ENCODE measurements at regions not wholly inside any gene's neighbourhood (a gene's known extent, or its start where the extent isn't known, plus 50 kb on each side); places are given as distances from the start of the nearest gene placed in this dataset.

DNA sequence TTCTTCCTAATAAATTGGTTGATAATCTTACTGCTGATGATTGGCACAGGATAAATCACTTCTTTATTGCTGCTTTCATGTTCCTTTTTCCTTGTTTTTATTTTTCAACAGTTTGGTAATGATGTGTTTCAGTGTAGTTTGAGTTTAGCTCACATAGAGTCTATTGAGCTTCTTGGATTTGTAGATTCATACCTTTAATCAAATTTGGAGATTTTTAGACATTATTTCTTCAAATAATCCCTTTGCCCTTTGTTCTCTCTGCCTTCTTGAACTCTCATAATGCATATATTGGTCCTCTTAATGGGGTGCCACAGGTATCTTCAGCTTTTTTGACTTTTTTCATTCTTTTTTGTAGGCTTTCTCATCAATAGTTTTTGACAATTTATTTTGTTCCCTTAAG is 275.3 kb downstream of the TLE4 start:
- no peak for DNase-seq
- no peak overlapping the region for H3K27ac ChIP-seq
- H3K9me3 ChIP-seq = peaks cover 0 to 15% (median 9%) of the 10 kb centered on the region in 4 donors
- no peak overlapping the region for H3K4me3 ChIP-seq
- no peaks in the 10 kb centered on the region for H3K27me3 ChIP-seq
- TF ChIP-seq POLR2A (IDR thresholded peaks at IDR 0.05) (no peak), POLR2AphosphoS5 (IDR thresholded peaks at IDR 0.05) (no peak), EP300 (IDR thresholded peaks at IDR 0.05) (no peak)
- TF ChIP-seq, protein P1, sequence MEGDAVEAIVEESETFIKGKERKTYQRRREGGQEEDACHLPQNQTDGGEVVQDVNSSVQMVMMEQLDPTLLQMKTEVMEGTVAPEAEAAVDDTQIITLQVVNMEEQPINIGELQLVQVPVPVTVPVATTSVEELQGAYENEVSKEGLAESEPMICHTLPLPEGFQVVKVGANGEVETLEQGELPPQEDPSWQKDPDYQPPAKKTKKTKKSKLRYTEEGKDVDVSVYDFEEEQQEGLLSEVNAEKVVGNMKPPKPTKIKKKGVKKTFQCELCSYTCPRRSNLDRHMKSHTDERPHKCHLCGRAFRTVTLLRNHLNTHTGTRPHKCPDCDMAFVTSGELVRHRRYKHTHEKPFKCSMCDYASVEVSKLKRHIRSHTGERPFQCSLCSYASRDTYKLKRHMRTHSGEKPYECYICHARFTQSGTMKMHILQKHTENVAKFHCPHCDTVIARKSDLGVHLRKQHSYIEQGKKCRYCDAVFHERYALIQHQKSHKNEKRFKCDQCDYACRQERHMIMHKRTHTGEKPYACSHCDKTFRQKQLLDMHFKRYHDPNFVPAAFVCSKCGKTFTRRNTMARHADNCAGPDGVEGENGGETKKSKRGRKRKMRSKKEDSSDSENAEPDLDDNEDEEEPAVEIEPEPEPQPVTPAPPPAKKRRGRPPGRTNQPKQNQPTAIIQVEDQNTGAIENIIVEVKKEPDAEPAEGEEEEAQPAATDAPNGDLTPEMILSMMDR (IDR thresholded peaks at IDR 0.05) = no peak
- H3K4me1 ChIP-seq = no peaks in the 10 kb centered on the region
- no peaks in the 10 kb centered on the region for H3K36me3 ChIP-seq
- intact Hi-C loops (cut with DNase I) = no loop called here

DNA sequence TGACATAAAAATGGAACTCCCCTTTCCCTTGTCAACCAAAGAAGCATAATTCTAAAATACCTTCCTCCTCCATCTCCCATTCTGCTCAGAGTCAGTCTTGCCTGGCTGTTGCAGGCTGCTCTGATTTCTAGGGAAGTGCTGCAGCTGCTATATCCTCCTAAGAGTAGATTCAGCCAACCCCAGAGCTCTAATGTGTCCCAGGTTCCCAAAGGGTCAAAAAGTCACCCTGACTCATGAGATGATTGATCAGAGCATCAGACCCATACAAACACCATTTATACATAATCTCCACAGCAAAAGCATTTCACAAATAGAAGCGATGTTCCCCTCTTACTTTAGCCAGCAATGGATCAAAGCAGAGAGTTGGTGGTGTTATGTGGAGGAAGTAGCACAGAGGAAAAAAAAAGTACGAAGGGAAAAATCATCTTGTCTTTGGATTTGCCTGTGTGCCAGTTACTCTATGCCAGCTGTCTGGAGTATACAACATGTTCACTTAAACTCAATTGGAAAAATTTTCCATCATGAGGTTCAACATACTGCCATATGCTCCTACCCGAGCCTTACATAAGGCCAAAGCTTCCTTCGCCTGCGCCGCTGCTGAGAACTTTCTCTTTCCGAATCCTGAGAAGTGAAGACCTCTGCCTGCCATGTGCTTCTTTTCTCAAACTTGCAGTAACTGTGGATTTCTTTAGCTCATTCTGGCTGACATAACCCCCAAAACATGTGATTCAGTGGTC is 258.0 kb downstream of the TLE4 start:
- Histone ChIP-seq H3K27ac (no peak overlapping the region), H3K4me1 (no peaks in the 10 kb centered on the region), H3K27me3 (no peaks in the 10 kb centered on the region), H3K4me3 (no peak overlapping the region), H3K9me3 (no peaks in the 10 kb centered on the region), H3K36me3 (no peaks in the 10 kb centered on the region)
- DNase-seq = no peak
- WGBS, 2 donors = 93 to 95% methylated on average over 7 of the region's 7 CpGs
- TF ChIP-seq POLR2A (IDR thresholded peaks at IDR 0.05) = no peak
- TF ChIP-seq EP300 (IDR thresholded peaks at IDR 0.05) = no peak
- TF ChIP-seq, protein P1 (IDR thresholded peaks at IDR 0.05) = no peak
- TF ChIP-seq POLR2AphosphoS5 (IDR thresholded peaks at IDR 0.05) = no peak
- intact Hi-C loops (cut with DNase I) = no loop called here

DNA sequence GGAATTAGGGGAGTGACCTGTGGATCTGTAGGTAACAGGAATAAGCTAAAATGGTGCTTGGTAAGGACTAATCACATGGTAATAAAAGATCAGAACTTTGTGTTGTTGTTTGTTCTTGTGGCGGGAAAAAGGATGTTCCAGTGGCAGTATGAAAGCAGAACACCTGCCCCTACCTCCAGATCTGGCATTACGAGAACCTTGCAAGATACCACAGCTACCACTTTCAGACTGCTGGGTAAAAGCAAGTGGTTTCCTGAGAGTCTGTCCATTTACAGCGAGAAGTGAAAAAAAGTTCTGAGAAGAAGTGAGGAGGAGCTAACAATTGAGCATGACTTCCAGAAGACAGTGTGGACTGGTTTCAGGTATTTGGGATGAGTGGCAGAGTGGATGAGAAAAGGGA is 252.5 kb downstream of the TLE4 start:
- WGBS, 2 donors = 53 to 76% methylated on average over 3 of the region's 3 CpGs

DNA sequence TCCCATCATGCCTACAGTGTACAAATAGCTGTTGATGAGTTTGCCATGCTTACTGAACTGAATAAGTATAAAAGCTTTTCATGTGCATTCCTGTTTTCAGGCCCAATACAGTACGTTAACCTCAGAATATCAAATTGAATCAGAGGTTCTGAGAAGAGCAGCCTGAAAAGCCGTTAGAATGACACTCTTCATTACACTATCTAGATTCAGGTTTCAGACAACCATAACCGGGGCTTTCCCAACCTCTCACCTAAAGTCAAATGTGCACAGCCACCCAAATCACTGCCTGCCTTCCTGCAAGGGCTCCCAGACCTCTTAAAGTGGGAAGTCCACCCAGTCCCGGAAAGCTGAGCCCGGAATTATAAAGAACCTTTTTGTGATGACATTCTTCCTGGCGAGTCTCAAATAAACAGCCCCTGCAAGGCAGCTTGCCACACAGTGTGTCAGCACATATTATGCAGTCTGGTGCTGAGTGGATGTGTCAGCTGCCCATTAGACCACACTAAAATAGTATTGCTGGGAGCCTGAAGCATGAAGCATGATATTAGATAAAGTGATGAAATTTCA is 245.8 kb downstream of the TLE4 start:
- H3K36me3 ChIP-seq = no peaks in the 10 kb centered on the region
- H3K27me3 ChIP-seq = no peaks in the 10 kb centered on the region
- no peaks in the 10 kb centered on the region for H3K9me3 ChIP-seq
- 43 to 49% methylated on average over 6 of the region's 6 CpGs for WGBS, 2 donors
- TF ChIP-seq, protein P1 (IDR thresholded peaks at IDR 0.05) = no peak
- TF ChIP-seq POLR2A (IDR thresholded peaks at IDR 0.05) (no peak), POLR2AphosphoS5 (IDR thresholded peaks at IDR 0.05) (no peak), EP300 (IDR thresholded peaks at IDR 0.05) (no peak)
- H3K27ac ChIP-seq = no peak overlapping the region
- H3K4me3 ChIP-seq = no peak overlapping the region
- DNase-seq = no peak
- intact Hi-C loops (cut with DNase I) = no loop called here
- no peaks in the 10 kb centered on the region for H3K4me1 ChIP-seq

More for the DNA sequence above, 252.5 kb downstream of the TLE4 start:
- Histone ChIP-seq H3K4me3 (no peak overlapping the region), H3K27ac (no peak overlapping the region), H3K4me1 (no peaks in the 10 kb centered on the region), H3K9me3 (no peaks in the 10 kb centered on the region), H3K27me3 (no peaks in the 10 kb centered on the region), H3K36me3 (no peaks in the 10 kb centered on the region)
- TF ChIP-seq, protein P1 (IDR thresholded peaks at IDR 0.05) = no peak
- TF ChIP-seq POLR2AphosphoS5 (IDR thresholded peaks at IDR 0.05) (no peak), POLR2A (IDR thresholded peaks at IDR 0.05) (no peak), EP300 (IDR thresholded peaks at IDR 0.05) (no peak)
- no peak for DNase-seq
- intact Hi-C loops (cut with DNase I) = no loop called here

All from sigmoid colon (tissue), 6 donors.